Activated CD4-positive, alpha-beta memory T cell treated with anti-CD3 and anti-CD28 coated beads for 36 hours (primary cell): ENCODE measurements at regions not wholly inside any gene's neighbourhood (a gene's known extent, or its start where the extent isn't known, plus 50 kb on each side); places are given as distances from the start of the nearest gene placed in this dataset.
A peak's percentile ranks its signal among the peaks of the same experiment; 100 is the strongest.

Experiments used
- CTCF ChIA-PET: fragments of 350-600 bp; sonication (Branson Sonifier 250); formaldehyde crosslinking; loops from one replicate; lab custom pipeline; 2021; ENCODE audit warnings: antibody characterized with exemption, inconsistent platforms; lab: Charles Lee
- POLR2A ChIA-PET: fragments of 350-600 bp; sonication (Branson Sonifier 250); formaldehyde crosslinking; loops from one replicate; lab custom pipeline; 2021; ENCODE audit warnings: antibody characterized with exemption; lab: Charles Lee
- DNase-seq: peaks from one replicate; pipeline ENCODE4 v3.0.0-alpha.2; 2020
- H3K27ac Mint-ChIP-seq: one replicate; pipeline ENCODE4 v1.8.0; 2021; ENCODE audit warnings: mixed read lengths
- H3K27me3 Mint-ChIP-seq: one replicate; pipeline ENCODE4 v1.8.0; 2021; ENCODE audit warnings: mixed read lengths
- H3K36me3 Mint-ChIP-seq: one replicate; pipeline ENCODE4 v1.8.0; 2021; ENCODE audit warnings: mixed read lengths
- H3K4me1 Mint-ChIP-seq: one replicate; pipeline ENCODE4 v1.8.0; 2021; ENCODE audit warnings: low read depth, mixed read lengths
- H3K4me3 Mint-ChIP-seq: one replicate; pipeline ENCODE4 v1.8.0; 2021; ENCODE audit warnings: mild to moderate bottlenecking, mixed read lengths
- H3K9me3 Mint-ChIP-seq: one replicate; pipeline ENCODE4 v1.8.0; 2021; ENCODE audit warnings: mixed read lengths
- intact Hi-C: fragments of 100-400 bp; cut with micrococcal nuclease; formaldehyde crosslinking; loops from one replicate; pipeline ENCODE4 v1.15.1; 2023

DNA sequence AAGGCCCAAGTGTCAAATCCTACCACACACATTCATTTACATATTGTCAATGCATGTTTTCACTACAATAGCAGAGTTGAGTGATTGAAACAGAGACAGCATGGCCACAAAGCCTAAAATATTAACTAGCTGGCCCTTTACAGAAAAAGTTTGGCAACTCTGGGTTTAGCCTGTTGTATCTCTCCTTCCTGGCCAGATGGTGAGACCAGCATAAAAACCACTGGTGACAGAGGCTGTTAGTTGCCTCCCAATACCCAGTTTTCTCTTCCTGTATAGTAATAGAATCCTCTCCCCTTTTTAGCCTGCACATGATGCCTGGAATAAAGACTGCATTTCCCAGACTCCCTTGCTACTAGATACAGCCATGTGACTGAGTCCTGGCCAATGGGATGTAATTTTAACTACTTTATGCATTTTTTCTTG, 100.0 kb upstream of the TAB2 start:
- no peaks in the 10 kb centered on the region for H3K36me3 Mint-ChIP-seq
- intact Hi-C loops, result loop anchor here (10.0 kb wide), 2 partner anchors 287 to 383 kb away; no protein-coding TSS in a partner anchor
- ChIA-PET CTCF (interaction anchor here (1.6 kb wide), 1 partner anchor 214 kb away, joined by 7 read pairs; no protein-coding TSS in a partner anchor), POLR2A (interaction anchor here (0.7 to 2.0 kb wide), 2 partner anchors 123 to 185 kb away, joined by 3 to 6 read pairs; no protein-coding TSS in a partner anchor)
- H3K9me3 Mint-ChIP-seq, result no peaks in the 10 kb centered on the region
- H3K27me3 Mint-ChIP-seq, result no peaks in the 10 kb centered on the region
- no peak overlapping the region for H3K27ac Mint-ChIP-seq
- H3K4me1 Mint-ChIP-seq, result peaks cover 32% of the 10 kb centered on the region
- H3K4me3 Mint-ChIP-seq, result no peak overlapping the region
- no peak for DNase-seq

DNA sequence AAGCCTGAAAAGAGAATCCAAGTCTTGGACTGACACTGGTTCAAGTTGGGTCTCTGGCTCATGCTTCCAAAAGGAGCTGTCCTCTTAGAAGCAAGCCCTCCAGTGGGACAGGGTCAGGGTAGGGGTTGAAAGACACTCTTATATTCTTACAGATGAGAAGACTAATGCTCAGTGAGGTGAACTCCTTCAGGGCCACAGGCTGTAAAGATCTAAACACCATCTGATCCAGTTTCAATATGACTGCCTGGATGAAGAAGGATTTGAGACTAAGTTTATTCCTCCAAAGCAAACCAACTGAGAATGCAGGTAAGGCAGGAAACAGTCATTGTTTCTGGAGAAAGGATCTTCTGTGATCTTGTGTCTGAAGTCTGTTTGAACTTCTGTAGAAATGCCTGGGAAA, 99.0 kb upstream of the TAB2 start:
- H3K4me3 Mint-ChIP-seq, result no peak overlapping the region
- CTCF ChIA-PET, result interaction anchor here (0.6 kb wide), 1 partner anchor 16 kb away, joined by 3 read pairs; no protein-coding TSS in a partner anchor
- no peaks in the 10 kb centered on the region for H3K36me3 Mint-ChIP-seq
- H3K27ac Mint-ChIP-seq, result peak overlapping the region; percentile 67
- H3K27me3 Mint-ChIP-seq, result no peaks in the 10 kb centered on the region
- intact Hi-C loops, result loop anchor here (1.0 to 10.0 kb wide), 4 partner anchors 15 to 384 kb away; no protein-coding TSS in a partner anchor
- no peak for DNase-seq
- H3K4me1 Mint-ChIP-seq, result peaks cover 32% of the 10 kb centered on the region
- POLR2A ChIA-PET, result interaction anchor here (0.7 to 1.0 kb wide), 3 partner anchors 13 to 124 kb away, joined by 3 read pairs; partner anchors contain the start of gene TAB2
- no peaks in the 10 kb centered on the region for H3K9me3 Mint-ChIP-seq

DNA sequence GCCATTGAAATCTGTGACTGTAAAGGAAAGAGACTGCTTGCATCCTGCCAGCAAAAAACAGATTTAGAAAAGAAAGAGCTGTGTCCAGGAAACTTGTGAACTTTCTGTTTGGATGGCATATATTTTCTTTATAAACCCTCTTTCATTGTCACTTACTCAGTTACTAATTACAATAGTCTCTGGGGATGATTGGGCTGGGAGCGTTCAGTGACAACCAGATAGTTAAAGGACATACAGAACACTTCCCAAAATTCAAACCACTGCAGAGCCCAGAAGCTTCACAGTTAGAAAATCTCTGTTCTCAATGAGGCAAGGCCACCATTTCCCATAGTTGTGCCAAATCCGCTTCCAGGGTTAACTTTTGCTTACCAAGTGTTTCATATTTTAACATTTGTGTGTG, 98.6 kb upstream of the TAB2 start:
- no peak overlapping the region for H3K4me3 Mint-ChIP-seq
- no peaks in the 10 kb centered on the region for H3K27me3 Mint-ChIP-seq
- peaks cover 35% of the 10 kb centered on the region for H3K4me1 Mint-ChIP-seq
- CTCF ChIA-PET, result interaction anchor here (0.6 to 1.6 kb wide), 2 partner anchors 15 to 29 kb away, joined by 3 to 7 read pairs; no protein-coding TSS in a partner anchor
- POLR2A ChIA-PET, result interaction anchor here (0.5 to 1.0 kb wide), 3 partner anchors 13 to 183 kb away, joined by 3 read pairs; partner anchors contain the start of gene TAB2
- H3K36me3 Mint-ChIP-seq, result no peaks in the 10 kb centered on the region
- no peaks in the 10 kb centered on the region for H3K9me3 Mint-ChIP-seq
- H3K27ac Mint-ChIP-seq, result peak overlapping the region; percentile 67
- DNase-seq, result no peak
- intact Hi-C loops, result loop anchor here (1.0 to 10.0 kb wide), 4 partner anchors 14 to 384 kb away; no protein-coding TSS in a partner anchor

DNA sequence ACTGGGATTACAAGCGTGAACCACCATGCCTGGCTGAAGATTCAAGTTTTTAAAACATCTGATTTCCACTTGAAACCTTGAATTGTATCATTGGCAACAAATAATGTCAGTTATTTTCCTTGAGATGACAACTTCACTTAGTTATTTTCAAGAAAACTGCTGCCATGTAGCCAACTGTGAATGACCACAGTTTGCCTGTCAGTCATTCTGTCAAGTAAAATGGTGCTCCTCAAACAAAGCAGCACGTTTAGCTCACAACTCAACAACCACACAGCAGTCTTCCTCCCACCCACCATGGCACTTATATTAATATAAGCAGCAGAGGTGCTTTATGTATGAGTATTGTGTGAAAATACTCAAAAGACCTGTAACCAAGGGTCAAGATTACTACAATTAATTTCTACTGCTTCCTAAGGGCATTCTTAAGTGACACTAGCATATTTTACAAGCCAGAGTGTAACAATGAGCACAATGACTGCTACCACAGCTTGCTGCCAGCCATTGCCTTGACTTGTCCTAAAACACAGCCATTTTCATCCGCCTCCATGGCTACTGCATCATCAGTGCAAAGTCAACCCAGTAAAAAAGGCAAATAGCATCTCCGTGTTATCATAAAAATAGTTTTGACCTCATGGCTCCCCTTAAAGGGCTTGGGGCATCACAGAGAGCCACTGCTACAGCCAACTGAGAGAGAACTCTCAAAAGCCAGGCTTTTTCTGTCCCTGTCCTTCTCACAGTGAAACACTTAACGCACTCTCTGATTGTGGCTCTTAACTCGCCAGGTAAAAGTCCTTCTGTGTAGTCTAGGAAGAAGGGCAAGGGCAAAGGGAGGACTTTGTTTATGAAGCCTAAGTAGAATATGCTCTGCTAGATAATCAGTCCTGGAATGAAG, 96.4 kb upstream of the TAB2 start:
- DNase-seq, result no peak
- intact Hi-C loops, result no loop called here
- CTCF ChIA-PET, result no interaction called here
- no peaks in the 10 kb centered on the region for H3K27me3 Mint-ChIP-seq
- POLR2A ChIA-PET, result no interaction called here
- H3K27ac Mint-ChIP-seq, result no peak overlapping the region
- H3K9me3 Mint-ChIP-seq, result no peaks in the 10 kb centered on the region
- H3K36me3 Mint-ChIP-seq, result no peaks in the 10 kb centered on the region
- H3K4me3 Mint-ChIP-seq, result no peak overlapping the region
- peaks cover 34% of the 10 kb centered on the region for H3K4me1 Mint-ChIP-seq

DNA sequence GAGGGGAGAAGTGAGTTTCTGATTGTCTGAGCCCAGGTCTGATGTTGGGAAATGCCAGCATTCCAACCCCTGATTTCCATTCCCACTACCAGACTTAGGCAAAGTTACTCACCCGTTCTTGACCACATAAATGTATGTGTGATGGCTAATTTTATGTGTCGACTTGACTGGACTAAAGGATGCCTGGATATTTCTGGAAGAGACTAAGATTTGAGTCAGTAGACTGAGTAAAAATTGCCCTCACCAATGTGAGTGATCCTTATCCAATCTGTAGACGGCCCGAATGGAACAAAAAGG, 95.8 kb upstream of the TAB2 start:
- no peaks in the 10 kb centered on the region for H3K36me3 Mint-ChIP-seq
- no peak overlapping the region for H3K27ac Mint-ChIP-seq
- no peaks in the 10 kb centered on the region for H3K27me3 Mint-ChIP-seq
- DNase-seq, result no peak
- intact Hi-C loops, result no loop called here
- CTCF ChIA-PET, result no interaction called here
- no peak overlapping the region for H3K4me3 Mint-ChIP-seq
- H3K9me3 Mint-ChIP-seq, result no peaks in the 10 kb centered on the region
- POLR2A ChIA-PET, result no interaction called here
- H3K4me1 Mint-ChIP-seq, result peaks cover 32% of the 10 kb centered on the region

DNA sequence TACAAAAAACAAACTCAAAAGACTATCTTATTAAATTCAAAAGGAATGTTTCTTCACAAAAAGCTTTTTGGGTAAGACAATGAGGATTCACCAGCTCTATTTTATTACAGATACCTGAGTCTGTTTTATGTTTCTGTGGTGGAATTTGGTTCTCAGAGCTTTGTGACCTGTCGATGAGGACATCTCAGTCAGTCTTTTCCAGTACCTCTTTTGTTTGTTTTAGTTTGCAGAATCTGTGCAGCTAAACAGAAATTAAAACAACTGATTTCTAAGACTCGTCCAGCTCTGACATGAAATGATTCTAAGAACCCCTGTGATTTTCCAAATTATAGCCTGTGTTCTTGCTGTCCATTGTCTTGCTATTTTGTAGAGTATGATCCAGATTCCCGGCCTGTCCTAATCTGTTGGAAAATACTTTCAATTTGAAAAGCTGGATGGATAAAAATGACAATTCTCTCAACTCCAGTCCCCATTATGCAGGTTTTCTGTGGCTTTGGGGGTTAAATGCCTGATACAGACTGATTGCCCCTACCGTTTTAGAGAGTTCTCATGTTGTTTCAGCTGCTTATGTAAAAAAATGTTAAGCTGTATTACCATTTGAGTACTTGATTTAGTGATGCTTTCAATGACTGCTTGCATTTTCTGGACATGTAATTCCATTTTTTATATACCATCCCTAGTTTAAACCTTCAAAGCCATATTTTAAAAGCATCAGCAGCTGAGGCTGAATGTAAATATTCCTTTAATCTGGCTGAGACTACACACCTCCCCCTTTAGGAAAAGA, 94.2 kb upstream of the TAB2 start:
- H3K9me3 Mint-ChIP-seq, result no peaks in the 10 kb centered on the region
- peaks cover 19% of the 10 kb centered on the region for H3K4me1 Mint-ChIP-seq
- H3K27ac Mint-ChIP-seq, result no peak overlapping the region
- no peaks in the 10 kb centered on the region for H3K36me3 Mint-ChIP-seq
- intact Hi-C loops, result no loop called here
- ChIA-PET POLR2A (interaction anchor here (1.1 kb wide), 1 partner anchor 12 kb away, joined by 3 read pairs; no protein-coding TSS in a partner anchor), CTCF (interaction anchor here (0.9 kb wide), 1 partner anchor 141 kb away, joined by 3 read pairs; no protein-coding TSS in a partner anchor)
- no peak for DNase-seq
- no peaks in the 10 kb centered on the region for H3K27me3 Mint-ChIP-seq
- no peak overlapping the region for H3K4me3 Mint-ChIP-seq

DNA sequence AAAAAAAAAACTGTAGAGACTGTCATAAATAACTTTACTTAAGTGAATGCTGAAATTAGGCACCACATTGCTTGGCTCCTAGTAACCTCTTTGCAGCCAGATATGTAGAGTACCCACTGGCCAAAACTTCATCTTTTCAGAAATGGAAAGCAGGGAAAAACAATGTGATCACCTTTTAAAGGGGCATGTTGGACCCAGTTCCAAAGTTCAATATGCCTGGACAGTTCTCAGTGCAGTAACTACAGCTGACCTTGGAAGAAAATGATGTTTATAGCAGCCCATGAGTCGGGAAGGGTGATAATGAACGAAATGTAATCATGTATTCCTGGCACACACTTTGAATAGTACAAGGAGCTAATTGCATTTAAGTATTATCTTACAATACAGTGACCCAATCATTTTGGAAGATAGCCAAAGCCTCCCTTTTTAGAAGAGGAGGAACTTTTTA, 93.6 kb upstream of the TAB2 start:
- no peak overlapping the region for H3K27ac Mint-ChIP-seq
- H3K4me1 Mint-ChIP-seq, result peaks cover 13% of the 10 kb centered on the region
- CTCF ChIA-PET, result no interaction called here
- intact Hi-C loops, result no loop called here
- no peaks in the 10 kb centered on the region for H3K36me3 Mint-ChIP-seq
- H3K9me3 Mint-ChIP-seq, result no peaks in the 10 kb centered on the region
- H3K4me3 Mint-ChIP-seq, result no peak overlapping the region
- POLR2A ChIA-PET, result no interaction called here
- H3K27me3 Mint-ChIP-seq, result no peaks in the 10 kb centered on the region
- DNase-seq, result no peak

DNA sequence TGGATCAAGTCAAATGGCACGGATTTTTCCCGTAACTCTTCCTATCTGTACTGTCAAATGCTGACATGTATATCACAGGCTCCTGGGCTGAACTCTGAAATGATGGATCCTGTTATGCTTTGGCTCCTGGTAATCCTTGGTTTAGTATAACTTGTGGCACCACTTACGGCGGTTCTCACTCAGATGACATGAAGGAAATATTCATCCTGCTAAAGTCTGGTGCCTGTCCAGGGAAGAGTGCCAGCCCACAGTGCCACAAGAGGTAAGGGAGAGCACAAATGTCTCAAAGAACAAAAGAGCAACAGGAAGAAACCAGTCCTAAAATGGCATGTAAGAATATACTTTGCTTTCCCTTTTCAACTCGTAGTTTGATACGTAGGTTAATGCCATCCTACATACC, 93.1 kb upstream of the TAB2 start:
- Mint-ChIP-seq H3K27ac (no peak overlapping the region), H3K36me3 (no peaks in the 10 kb centered on the region), H3K4me3 (no peak overlapping the region), H3K4me1 (peaks cover 9% of the 10 kb centered on the region), H3K9me3 (no peaks in the 10 kb centered on the region), H3K27me3 (no peaks in the 10 kb centered on the region)
- DNase-seq, result no peak
- POLR2A ChIA-PET, result no interaction called here
- intact Hi-C loops, result no loop called here
- CTCF ChIA-PET, result no interaction called here

DNA sequence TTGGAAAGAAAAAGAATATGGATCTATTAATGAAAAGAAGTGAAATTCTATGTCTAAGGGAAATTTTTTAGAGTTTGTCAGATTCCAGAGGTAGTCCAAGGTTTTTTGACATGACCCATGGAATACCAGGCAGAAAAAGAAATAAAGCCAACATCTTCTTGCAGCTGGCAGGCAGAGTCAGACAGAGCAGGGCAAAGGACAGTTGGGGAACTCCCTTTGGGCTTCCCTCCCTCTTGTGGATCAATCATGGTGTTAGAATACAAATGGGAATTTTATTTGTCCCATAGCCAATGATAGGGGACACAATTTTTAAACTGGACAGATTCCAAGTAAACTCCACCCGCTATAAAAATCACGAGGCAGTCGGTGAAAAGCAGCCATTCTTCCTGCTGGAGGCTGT, 92.1 kb upstream of the TAB2 start:
- Mint-ChIP-seq H3K9me3 (no peaks in the 10 kb centered on the region), H3K27me3 (no peaks in the 10 kb centered on the region), H3K27ac (no peak overlapping the region), H3K4me1 (peaks cover 6% of the 10 kb centered on the region), H3K36me3 (no peaks in the 10 kb centered on the region), H3K4me3 (no peak overlapping the region)
- CTCF ChIA-PET, result no interaction called here
- intact Hi-C loops, result no loop called here
- POLR2A ChIA-PET, result no interaction called here
- DNase-seq, result no peak

DNA sequence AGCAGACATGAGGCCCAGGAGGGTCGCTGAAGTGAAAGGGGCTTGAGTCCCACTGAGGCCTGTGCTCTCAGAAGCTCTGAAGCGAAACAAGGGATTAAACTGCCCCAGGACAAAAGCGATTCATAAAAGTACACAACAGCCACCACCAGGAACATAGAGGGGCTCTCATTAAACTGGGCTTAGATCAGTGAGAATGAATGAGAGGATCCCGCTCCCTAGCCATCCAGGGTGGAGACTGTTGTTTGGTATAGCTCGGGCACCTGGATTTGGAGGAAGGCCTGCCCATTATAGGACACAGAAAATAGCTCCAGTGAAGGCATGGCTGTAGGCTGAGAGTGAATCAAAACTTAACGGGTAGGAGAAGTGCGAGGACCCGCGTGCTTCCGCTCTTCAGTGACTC, 91.6 kb upstream of the TAB2 start:
- no peak for DNase-seq
- ChIA-PET POLR2A (no interaction called here), CTCF (no interaction called here)
- no peak overlapping the region for H3K27ac Mint-ChIP-seq
- no peaks in the 10 kb centered on the region for H3K27me3 Mint-ChIP-seq
- H3K4me3 Mint-ChIP-seq, result no peak overlapping the region
- no peaks in the 10 kb centered on the region for H3K9me3 Mint-ChIP-seq
- no peaks in the 10 kb centered on the region for H3K36me3 Mint-ChIP-seq
- intact Hi-C loops, result no loop called here
- peaks cover 10% of the 10 kb centered on the region for H3K4me1 Mint-ChIP-seq

DNA sequence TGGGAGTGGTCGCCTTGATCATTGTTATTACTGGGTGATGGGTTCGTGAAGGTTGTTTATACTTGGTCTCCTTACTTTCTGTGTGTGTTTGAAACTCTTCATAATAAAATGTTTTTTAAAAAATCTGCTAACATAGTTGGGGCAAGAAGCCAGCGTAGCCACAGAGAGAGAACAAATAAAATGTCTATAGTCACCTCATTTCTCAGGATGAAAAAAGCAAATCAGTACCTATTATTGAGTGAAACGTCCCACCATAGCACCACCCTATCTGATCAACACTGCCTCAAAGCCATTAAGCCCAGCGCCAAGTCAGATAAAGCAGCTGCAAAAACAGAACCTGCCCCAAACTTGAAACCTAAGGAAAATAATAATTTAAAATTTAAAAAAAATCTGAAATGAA, 89.7 kb upstream of the TAB2 start:
- intact Hi-C loops, result no loop called here
- no peaks in the 10 kb centered on the region for H3K27me3 Mint-ChIP-seq
- H3K36me3 Mint-ChIP-seq, result no peaks in the 10 kb centered on the region
- H3K27ac Mint-ChIP-seq, result no peak overlapping the region
- POLR2A ChIA-PET, result no interaction called here
- H3K9me3 Mint-ChIP-seq, result no peaks in the 10 kb centered on the region
- H3K4me3 Mint-ChIP-seq, result no peak overlapping the region
- DNase-seq, result no peak
- CTCF ChIA-PET, result interaction anchor here (0.6 to 1.7 kb wide), 3 partner anchors 97 to 201 kb away, joined by 3 to 4 read pairs (median 3); no protein-coding TSS in a partner anchor
- H3K4me1 Mint-ChIP-seq, result peaks cover 25% of the 10 kb centered on the region
